ENCODE measurements at regions not wholly inside any gene's neighbourhood (a gene's known extent, or its start where the extent isn't known, plus 50 kb on each side); places are given as distances from the start of the nearest gene placed in this dataset.

- no peak for TF ChIP-seq CTCF (IDR thresholded peaks at IDR 0.05; ENCODE audit: unreplicated experiment)
- Mint-ChIP-seq H3K27ac (no peak overlapping the region), H3K9me3 (no peaks in the 10 kb centered on the region), H3K4me3 (no peak overlapping the region), H3K4me1 (no peaks in the 10 kb centered on the region), H3K36me3 (no peaks in the 10 kb centered on the region), H3K27me3 (ENCODE audit: low read depth) (peaks cover 6% of the 10 kb centered on the region)
- no peak for DNase-seq (ENCODE audit: low spot score in 2 of 2, unreplicated experiment in 2 of 2)
These were observed 87.0 kb upstream of the KCNAB1 start for GRCh38 chr3:156033428-156033827.

GRCh38 chr3:156035158-156035557 is 85.2 kb upstream of the KCNAB1 start:
- Mint-ChIP-seq H3K9me3 (no peaks in the 10 kb centered on the region), H3K36me3 (no peaks in the 10 kb centered on the region), H3K4me1 (no peaks in the 10 kb centered on the region), H3K27me3 (ENCODE audit: low read depth) (peaks cover 12% of the 10 kb centered on the region), H3K4me3 (no peak overlapping the region), H3K27ac (no peak overlapping the region)
- no peak for DNase-seq (ENCODE audit: low spot score in 2 of 2, unreplicated experiment in 2 of 2)
- TF ChIP-seq CTCF (IDR thresholded peaks at IDR 0.05; ENCODE audit: unreplicated experiment) = no peak

- Mint-ChIP-seq H3K27me3 (ENCODE audit: low read depth) (peaks cover 12% of the 10 kb centered on the region), H3K9me3 (no peaks in the 10 kb centered on the region), H3K4me1 (no peaks in the 10 kb centered on the region), H3K36me3 (no peaks in the 10 kb centered on the region), H3K4me3 (no peak overlapping the region), H3K27ac (no peak overlapping the region)
- no peak for TF ChIP-seq CTCF (IDR thresholded peaks at IDR 0.05; ENCODE audit: unreplicated experiment)
- no peak for DNase-seq (ENCODE audit: low spot score in 2 of 2, unreplicated experiment in 2 of 2)
These were observed 83.9 kb upstream of the KCNAB1 start for GRCh38 chr3:156036258-156037053.

- H3K4me1 Mint-ChIP-seq = no peaks in the 10 kb centered on the region
- no peak for TF ChIP-seq CTCF (IDR thresholded peaks at IDR 0.05; ENCODE audit: unreplicated experiment)
- H3K9me3 Mint-ChIP-seq = no peaks in the 10 kb centered on the region
- no peak overlapping the region for H3K27ac Mint-ChIP-seq
- no peak for DNase-seq (ENCODE audit: low spot score in 2 of 2, unreplicated experiment in 2 of 2)
- H3K36me3 Mint-ChIP-seq = no peaks in the 10 kb centered on the region
- no peak overlapping the region for H3K4me3 Mint-ChIP-seq
- H3K27me3 Mint-ChIP-seq (ENCODE audit: low read depth) = peaks cover 12% of the 10 kb centered on the region
These were observed 83.0 kb upstream of the KCNAB1 start for GRCh38 chr3:156037356-156037755.

GRCh38 chr3:156038869-156039268 is 81.5 kb upstream of the KCNAB1 start:
- Mint-ChIP-seq H3K27ac (no peak overlapping the region), H3K4me1 (no peaks in the 10 kb centered on the region), H3K4me3 (no peak overlapping the region), H3K9me3 (no peaks in the 10 kb centered on the region), H3K27me3 (ENCODE audit: low read depth) (peaks cover 15% of the 10 kb centered on the region), H3K36me3 (no peaks in the 10 kb centered on the region)
- no peak for DNase-seq (ENCODE audit: low spot score in 2 of 2, unreplicated experiment in 2 of 2)
- TF ChIP-seq CTCF (IDR thresholded peaks at IDR 0.05; ENCODE audit: unreplicated experiment) = no peak
